NCI-H1694 treated with DMSO at 0.1 percent for 48 hours (cell line): ENCODE measurements at regions not wholly inside any gene's neighbourhood (a gene's known extent, or its start where the extent isn't known, plus 50 kb on each side); places are given as distances from the start of the nearest gene placed in this dataset.
"Not testable (repeated sequence)": the region's sequence is repeated elsewhere in the genome, so short reads cannot be mapped to it uniquely, and the experiment has no call there.

Experiments
- DNase-seq: peaks from one replicate; lab custom pipeline; 2025; lab: John Stamatoyannopoulos, UW

DNA sequence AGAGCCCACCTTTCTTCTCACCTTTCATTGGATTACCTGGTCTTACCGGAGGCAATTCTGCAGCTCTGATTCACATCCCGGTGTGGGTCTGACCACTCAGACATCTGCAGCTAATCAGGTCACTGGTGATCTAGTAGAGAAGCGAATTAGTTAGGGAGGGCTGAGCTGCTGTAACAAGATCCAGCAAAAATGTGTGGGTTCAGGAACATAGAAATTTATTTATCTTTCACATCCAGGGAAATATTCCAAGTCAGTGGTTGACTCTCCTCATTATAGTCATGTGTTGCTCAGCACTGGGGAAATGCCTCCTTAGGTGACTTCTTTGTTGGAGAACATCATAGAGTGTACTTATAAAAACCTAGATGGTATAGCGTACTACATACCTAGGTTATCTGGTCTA lies 218.7 kb upstream of the PELI2 start:
- no peak for DNase-seq

DNA sequence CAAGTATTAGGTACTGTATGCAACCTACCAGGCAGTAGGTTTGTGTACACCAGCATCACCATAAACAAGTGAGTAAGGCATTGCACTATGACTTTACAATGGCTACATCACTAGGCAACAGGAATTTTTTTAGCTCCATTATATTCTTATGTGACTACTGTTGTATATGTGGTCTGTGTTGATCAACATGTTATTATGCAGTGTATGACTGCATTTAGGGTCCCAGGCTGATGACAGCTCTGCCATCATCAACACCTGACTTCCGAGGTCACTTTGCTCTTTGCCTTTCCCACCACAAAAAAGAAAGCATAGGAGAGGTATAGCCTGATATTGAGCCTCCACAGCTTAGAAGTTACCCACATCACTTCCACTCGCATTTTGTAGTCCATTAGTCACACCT lies 217.5 kb upstream of the PELI2 start:
- no peak for DNase-seq

DNA sequence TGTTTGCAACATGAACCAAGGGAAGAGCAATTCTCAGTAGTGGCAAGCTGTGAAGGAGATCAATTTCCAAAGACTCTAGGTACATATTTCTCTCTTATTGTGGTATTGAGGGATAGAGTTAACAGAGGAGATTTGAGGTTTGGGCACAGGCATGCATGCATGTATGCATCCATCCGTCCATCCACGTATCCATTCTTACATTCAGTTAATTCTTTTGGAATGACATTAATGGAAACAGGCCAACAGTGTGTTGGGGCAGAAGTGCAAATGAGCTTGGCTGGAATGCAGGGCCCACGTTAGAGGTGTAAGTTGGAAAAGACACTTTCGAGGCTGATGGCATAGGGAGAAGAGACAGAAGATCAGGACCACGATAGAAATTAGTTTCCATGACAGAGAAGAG lies 216.9 kb upstream of the PELI2 start:
- DNase-seq: no peak

DNA sequence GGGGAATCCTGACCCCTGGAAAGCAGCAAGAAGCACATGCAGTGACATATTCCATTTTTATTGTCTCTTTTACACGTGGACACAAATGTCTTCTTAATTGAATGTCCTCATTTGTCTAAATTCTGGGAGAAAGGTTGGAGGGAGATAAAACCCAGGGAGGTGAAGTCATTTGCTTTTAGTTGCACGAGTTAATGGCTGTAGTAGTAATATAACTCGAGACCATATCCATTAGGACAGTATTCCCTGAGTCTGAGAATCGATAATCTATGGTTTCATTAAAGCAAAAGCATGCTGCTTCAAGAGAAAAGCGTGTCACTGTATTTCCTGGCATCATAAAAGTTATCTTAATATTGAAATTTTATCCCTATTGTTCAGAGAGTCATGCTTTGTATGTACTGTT lies 216.0 kb upstream of the PELI2 start:
- DNase-seq: no peak

DNA sequence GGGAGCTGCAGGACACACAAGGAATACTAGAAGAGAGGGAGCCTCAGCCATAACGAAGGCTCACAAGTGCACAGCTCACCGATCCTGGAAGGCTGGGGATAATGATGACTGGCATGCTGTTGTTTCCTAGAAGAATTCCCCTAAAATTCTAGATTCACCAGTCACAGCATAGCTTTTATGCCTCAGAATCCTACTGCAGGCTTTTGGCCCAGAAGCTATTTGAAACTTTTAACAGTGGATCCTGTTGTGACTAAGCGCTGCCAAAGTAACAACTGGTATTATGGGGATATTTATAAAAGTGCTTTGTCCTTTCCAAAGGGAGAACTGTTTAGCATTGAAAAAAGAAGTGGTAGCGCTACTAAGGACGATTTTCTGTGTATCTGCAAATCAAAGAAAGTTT lies 214.1 kb upstream of the PELI2 start:
- DNase-seq: no peak

DNA sequence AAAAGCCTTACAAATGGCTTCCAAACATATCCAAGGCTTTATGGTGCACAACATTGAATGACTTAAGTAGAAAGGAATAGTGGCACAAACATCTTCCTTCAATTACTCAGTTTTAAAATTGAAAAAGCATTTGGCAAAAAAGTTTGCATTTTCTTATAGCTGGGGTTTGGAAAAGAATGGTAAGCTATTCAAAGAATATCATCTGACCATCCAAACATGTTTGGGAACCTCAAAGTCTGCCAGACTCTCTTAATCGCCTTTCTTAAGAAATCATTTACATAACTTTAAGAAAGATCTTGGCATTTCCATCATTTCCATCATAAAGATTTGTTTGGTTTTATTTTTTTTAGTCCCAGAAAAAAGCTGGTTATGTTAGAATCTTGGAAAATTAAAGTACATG lies 210.1 kb upstream of the PELI2 start:
- no peak for DNase-seq

DNA sequence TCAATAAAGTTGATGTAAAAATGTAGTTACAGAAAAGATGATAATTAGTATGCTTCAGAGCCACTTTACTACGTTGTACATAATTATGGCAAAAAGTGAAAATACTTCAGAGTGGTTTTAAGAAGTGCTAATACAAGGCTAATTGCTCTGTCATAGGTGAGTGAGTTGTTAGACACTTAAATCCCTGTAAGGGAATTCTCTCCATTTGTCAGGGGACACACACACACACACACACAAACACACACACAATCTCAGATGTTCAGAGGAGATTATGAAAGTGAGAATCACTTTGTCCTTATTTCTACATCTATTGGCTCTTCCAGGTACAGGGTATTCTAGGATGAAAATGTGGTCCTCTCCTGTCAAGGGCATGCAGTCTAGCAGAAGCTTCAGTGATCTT lies 208.3 kb upstream of the PELI2 start:
- no peak for DNase-seq

GRCh38 chr14:55910601-55911243 lies 207.5 kb upstream of the PELI2 start:
- DNase-seq: no peak

DNA sequence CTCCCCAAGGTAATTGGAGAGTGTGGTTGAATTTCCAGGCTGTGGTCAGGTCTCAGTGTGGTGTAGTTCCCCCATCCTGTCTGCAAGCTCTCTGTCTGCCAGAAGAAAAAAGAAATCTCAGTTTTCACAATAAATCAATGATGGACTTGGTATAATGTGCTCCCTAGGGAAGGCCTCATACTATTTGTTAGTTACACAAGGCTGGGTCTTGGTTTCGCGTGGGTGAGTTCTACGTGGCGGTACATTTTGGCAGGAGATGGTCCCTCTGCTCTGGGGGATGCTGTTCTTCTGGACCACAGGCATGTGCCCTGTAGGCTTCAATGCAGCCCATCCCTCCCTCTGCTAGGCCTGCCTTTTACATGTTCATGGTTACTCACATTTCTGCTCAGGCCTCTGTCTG lies 206.4 kb upstream of the PELI2 start:
- DNase-seq: no peak

GRCh38 chr14:55912344-55912743 lies 205.9 kb upstream of the PELI2 start:
- DNase-seq: no peak

GRCh38 chr14:55913324-55914025 lies 204.7 kb upstream of the PELI2 start:
- DNase-seq: no peak

DNA sequence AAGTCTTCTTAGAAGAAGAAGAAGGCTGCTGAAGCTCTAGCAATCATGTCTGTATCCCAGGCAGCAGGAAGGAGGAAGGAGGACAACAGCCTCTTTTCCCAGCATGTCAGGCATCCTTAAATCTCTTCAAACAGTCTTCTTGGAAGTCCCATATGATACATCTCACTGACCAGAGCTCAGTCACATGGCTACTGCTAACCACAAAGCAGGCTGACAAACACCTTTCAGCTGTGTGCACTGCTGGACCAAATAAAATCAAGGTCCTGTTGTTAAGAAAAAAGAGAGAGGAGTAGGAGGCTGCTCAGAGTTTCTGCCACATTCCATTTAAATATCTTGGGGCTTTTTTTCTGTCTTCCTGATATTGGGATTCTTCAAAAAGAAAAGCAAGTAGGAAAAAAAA lies 203.4 kb upstream of the PELI2 start:
- no peak for DNase-seq

DNA sequence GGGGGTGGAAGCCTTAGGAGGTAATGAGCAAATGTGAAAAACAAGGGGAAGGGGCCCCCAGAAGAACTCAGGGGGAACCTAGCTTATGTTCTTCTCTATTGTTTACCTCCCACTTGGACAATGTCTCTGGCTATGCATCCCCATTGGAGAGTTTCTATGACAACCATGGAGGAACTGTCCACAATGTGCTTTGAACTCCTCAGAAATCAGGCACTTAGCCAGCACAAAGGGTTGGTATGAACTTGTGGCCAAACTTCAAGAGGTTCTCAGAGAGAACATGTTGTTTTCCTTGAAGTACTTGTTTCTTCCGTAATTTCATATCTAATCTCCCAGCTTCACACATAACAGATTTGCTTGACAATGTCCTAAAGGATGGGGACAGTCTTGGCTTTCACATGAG lies 202.8 kb upstream of the PELI2 start:
- DNase-seq: no peak

DNA sequence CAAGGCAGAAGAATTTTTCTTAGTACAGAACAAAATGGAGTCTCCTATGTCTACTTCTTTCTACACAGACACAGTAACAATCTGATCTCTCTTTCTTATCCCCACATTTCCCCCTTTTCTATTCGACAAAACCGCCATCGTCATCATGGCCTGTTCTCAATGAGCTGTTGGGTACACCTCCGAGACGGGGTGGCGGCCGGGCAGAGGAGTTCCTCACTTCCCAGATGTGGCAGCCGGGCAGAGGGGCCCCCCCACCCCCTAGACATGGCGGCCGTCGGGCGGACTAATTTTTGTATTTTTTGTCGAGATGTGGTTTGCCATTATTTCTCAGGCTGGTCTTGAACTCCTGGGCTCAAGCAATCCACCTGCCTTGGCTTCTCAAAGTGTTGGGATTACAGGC lies 198.4 kb upstream of the PELI2 start:
- not testable (repeated sequence) for DNase-seq

DNA sequence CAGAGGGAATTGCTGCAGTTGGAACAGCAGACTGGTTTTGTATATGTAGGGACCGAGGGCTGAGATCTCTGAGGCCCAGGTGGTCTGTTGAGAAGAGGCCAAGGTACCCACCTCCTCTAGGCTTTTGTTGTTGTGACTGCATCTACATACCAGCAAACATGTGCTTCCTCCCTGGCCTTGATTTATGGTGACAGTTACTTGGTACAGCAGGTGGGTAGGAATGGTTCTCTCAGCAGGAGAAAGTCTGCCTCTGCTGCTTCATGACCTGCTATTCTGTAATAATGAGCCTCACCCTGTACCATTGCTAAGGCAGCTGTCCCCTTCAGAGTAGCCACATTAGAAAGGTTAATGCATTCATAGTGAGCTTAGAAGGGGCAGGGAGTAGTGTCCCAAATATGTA lies 196.7 kb upstream of the PELI2 start:
- DNase-seq: no peak

- DNase-seq: no peak
Observed at GRCh38 chr14:55926007-55926406, 192.2 kb upstream of the PELI2 start.

GRCh38 chr14:55927028-55927427 lies 191.2 kb upstream of the PELI2 start:
- no peak for DNase-seq

DNA sequence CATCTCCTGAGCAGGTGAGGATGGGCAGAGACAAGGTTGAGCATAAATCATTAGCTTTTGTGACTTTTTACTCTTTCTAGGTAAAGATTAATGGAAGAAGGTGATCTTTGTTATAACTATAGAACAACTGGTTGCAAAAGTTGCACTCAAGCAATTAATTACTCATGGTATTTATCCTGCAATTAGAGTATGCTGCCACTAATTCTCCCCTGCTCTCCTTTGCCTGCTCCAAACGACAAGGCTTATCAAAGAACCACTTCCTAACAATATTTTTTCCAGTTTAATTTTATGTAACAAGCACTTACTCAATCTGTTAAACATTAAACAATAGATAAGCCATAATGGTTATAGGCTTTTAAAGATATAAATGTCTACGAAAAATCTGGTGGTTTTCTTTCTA lies 189.9 kb upstream of the PELI2 start:
- no peak for DNase-seq

GRCh38 chr14:55929136-55929535 lies 189.1 kb upstream of the PELI2 start:
- DNase-seq: no peak

GRCh38 chr14:55930016-55930784 lies 188.0 kb upstream of the PELI2 start:
- DNase-seq: no peak

DNA sequence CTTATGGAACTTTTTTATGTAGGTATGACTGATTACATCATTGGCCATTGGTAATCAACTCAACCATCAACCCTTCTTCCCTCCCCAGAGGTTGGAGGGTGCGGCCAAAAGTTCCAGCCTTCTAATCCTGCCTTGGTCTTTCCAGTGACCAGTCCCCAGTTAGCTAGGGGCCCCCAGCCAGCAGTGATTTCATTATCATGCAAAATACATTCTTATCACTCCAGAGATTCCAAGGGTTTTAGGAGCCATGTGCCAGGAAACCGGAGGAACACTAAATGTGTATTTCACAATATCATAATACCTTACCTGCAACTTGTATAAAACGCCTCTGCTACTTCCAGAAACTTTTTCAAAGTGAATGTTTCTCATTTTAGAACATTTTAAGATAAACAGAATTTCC lies 181.5 kb upstream of the PELI2 start:
- no peak for DNase-seq

DNA sequence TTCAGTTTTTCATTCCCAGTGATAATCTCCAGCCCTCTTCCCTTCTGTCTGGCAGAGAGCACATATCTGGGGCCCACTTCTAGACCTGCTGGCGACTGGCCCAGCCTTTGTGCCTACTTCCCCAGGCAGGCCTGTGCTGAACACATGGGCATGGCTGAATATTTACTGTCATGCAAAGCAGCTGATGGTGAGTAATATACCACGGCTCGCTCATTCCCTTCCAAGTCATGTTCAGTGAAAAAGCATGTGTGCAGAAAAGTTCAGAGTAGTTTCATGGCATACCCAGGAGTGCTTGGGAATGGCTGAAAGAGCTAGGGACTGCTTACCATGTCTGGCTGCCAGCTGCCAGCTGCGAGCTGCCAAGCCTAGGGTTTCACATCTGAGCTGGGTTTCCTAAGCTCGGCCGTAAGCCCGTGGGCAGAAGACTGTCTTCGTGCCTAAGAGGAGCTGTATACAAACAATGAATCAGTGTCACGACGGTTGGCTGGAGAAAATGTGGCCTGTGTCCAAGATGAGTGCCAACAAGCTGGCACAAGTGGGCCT lies 179.9 kb upstream of the PELI2 start:
- DNase-seq: peak; percentile 63

DNA sequence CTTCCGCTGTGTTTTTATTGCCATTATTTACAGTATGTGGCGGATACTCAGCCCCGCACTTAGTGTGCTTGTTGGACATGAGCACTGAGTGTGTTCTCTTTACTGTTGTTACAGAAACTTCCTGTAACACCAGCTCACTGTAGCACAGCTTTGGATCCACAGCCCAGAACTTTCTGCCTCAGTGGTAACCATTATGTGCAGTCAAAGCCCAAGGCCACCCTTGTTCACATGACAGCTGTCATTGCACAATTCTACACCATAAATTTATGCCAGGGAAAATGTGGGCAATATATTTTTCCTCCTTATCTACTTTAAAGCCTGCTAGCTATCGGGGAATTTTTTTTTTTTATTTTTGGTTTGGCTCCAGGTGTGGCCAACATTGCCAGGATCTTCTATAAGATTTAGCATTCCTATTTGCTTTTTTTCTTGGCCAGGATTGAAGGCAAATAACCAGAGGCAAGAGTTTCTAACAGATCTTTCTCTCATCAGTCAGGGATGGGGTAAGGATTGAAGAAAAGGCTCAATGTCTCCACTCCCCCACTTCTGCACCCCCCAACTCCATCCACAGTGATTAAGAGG lies 176.0 kb upstream of the PELI2 start:
- DNase-seq: no peak
